ENCODE measurements at regions not wholly inside any gene's neighbourhood (a gene's known extent, or its start where the extent isn't known, plus 50 kb on each side); places are given as distances from the start of the nearest gene placed in this dataset.

GRCh38 chr6:26304797-26305640 lies 60.0 kb upstream of the BTN3A2 start:
- no peaks in the 10 kb centered on the region for H3K9me3 ChIP-seq (ENCODE audit: control insufficient read depth, insufficient read depth, low read depth, low read length)
- ATAC-seq (peak; percentile 99), DNase-seq (ENCODE audit: low read depth, low spot score) (no peak)
- peak overlapping the region; percentile 81 for H3K27ac ChIP-seq (ENCODE audit: low read length)
- no peaks in the 10 kb centered on the region for H3K36me3 ChIP-seq (ENCODE audit: control insufficient read depth, insufficient read depth, low read length)
- peaks cover under 1% of the 10 kb centered on the region for H3K4me1 ChIP-seq (ENCODE audit: control insufficient read depth, insufficient read depth, low read length)
- H3K27me3 ChIP-seq (ENCODE audit: control insufficient read depth, insufficient read depth, low read length) = no peaks in the 10 kb centered on the region
- peak overlapping the region; percentile 58 to 76 for H3K4me3 ChIP-seq (ENCODE audit: low read depth in 2 of 2, low read length in 2 of 2)
- intact Hi-C loops (cut with micrococcal nuclease; ENCODE audit: unreplicated experiment) (no loop called here), in situ Hi-C loops (cut with HindIII; ENCODE audit: low pct_unique_long_range_greater_than_20kb, low sequenced_read_pairs) (no loop called here)
- no TSS peak for BruUV-seq (replicated peaks)
- POLR2A ChIA-PET = interaction anchor here (0.6 kb wide), 1 partner anchor 88 kb away, joined by 4 read pairs; a partner anchor contains a TSS
- TF ChIP-seq, protein P1, sequence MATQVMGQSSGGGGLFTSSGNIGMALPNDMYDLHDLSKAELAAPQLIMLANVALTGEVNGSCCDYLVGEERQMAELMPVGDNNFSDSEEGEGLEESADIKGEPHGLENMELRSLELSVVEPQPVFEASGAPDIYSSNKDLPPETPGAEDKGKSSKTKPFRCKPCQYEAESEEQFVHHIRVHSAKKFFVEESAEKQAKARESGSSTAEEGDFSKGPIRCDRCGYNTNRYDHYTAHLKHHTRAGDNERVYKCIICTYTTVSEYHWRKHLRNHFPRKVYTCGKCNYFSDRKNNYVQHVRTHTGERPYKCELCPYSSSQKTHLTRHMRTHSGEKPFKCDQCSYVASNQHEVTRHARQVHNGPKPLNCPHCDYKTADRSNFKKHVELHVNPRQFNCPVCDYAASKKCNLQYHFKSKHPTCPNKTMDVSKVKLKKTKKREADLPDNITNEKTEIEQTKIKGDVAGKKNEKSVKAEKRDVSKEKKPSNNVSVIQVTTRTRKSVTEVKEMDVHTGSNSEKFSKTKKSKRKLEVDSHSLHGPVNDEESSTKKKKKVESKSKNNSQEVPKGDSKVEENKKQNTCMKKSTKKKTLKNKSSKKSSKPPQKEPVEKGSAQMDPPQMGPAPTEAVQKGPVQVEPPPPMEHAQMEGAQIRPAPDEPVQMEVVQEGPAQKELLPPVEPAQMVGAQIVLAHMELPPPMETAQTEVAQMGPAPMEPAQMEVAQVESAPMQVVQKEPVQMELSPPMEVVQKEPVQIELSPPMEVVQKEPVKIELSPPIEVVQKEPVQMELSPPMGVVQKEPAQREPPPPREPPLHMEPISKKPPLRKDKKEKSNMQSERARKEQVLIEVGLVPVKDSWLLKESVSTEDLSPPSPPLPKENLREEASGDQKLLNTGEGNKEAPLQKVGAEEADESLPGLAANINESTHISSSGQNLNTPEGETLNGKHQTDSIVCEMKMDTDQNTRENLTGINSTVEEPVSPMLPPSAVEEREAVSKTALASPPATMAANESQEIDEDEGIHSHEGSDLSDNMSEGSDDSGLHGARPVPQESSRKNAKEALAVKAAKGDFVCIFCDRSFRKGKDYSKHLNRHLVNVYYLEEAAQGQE (IDR thresholded peaks at IDR 0.05; ENCODE audit: insufficient read depth in 1 of 2, low read depth in 2 of 2, low read length in 1 of 2) = no peak
- no peak for TF ChIP-seq TCF7L2 (IDR thresholded peaks at IDR 0.05; ENCODE audit: low read depth, low read length)
- no peak for TF ChIP-seq SIN3A (IDR thresholded peaks at IDR 0.05; ENCODE audit: borderline replicate concordance, insufficient read depth, low read depth, low read length)
- TF ChIP-seq CTCF (IDR thresholded peaks at IDR 0.05) = no peak
- TF ChIP-seq POLR2AphosphoS5 (IDR thresholded peaks at IDR 0.05; ENCODE audit: low read depth, low read length) = peak; percentile 44; the same call in 1 of the 2 replicates
- CTCF ChIA-PET = interaction anchor here (0.6 kb wide), 1 partner anchor 263 kb away, joined by 5 read pairs; no protein-coding TSS in a partner anchor

GRCh38 chr6:26305641-26305969 lies 59.4 kb upstream of the BTN3A2 start:
- no peak for DNase-seq (ENCODE audit: low read depth, low spot score)
- Histone ChIP-seq H3K4me3 (ENCODE audit: low read depth in 2 of 2, low read length in 2 of 2) (peak overlapping the region; percentile 58 to 76; a peak in 3 of 4 replicates), H3K27me3 (ENCODE audit: control insufficient read depth, insufficient read depth, low read length) (no peaks in the 10 kb centered on the region), H3K9me3 (ENCODE audit: control insufficient read depth, insufficient read depth, low read depth, low read length) (no peaks in the 10 kb centered on the region), H3K36me3 (ENCODE audit: control insufficient read depth, insufficient read depth, low read length) (no peaks in the 10 kb centered on the region), H3K4me1 (ENCODE audit: control insufficient read depth, insufficient read depth, low read length) (peaks cover 7% of the 10 kb centered on the region), H3K27ac (ENCODE audit: low read length) (peak overlapping the region; percentile 41; the same call in 1 of the 2 replicates)
- in situ Hi-C loops (cut with HindIII; ENCODE audit: low pct_unique_long_range_greater_than_20kb, low sequenced_read_pairs) (no loop called here), intact Hi-C loops (cut with micrococcal nuclease; ENCODE audit: unreplicated experiment) (no loop called here)
- no peak for TF ChIP-seq TCF7L2 (IDR thresholded peaks at IDR 0.05; ENCODE audit: low read depth, low read length)
- no peak for TF ChIP-seq CTCF (IDR thresholded peaks at IDR 0.05)
- no peak for TF ChIP-seq SIN3A (IDR thresholded peaks at IDR 0.05; ENCODE audit: borderline replicate concordance, insufficient read depth, low read depth, low read length)
- TF ChIP-seq POLR2AphosphoS5 (IDR thresholded peaks at IDR 0.05; ENCODE audit: low read depth, low read length) = no peak
- TF ChIP-seq, protein P1 (IDR thresholded peaks at IDR 0.05; ENCODE audit: insufficient read depth in 1 of 2, low read depth in 2 of 2, low read length in 1 of 2) = no peak
- ChIA-PET CTCF (interaction anchor here (0.6 kb wide), 1 partner anchor 263 kb away, joined by 5 read pairs; no protein-coding TSS in a partner anchor), POLR2A (interaction anchor here (0.6 kb wide), 1 partner anchor 89 kb away, joined by 4 read pairs; a partner anchor contains a TSS)
- no peak for ATAC-seq
- no TSS peak for BruUV-seq (replicated peaks)
